HEK293 (cell line): ENCODE measurements at regions not wholly inside any gene's neighbourhood (a gene's known extent, or its start where the extent isn't known, plus 50 kb on each side); places are given as distances from the start of the nearest gene placed in this dataset.

Experiments
- CTCF ChIA-PET: fragments of 350-600 bp; formaldehyde crosslinking; extraction: SDS; loops from one replicate; lab custom pipeline; 2021; ENCODE audit warnings: antibody characterized with exemption; lab: Yijun Ruan, JAX
- POLR2A ChIA-PET: fragments of 300-600 bp; formaldehyde crosslinking; extraction: SDS; loops from one replicate; lab custom pipeline; 2020; ENCODE audit warnings: antibody characterized with exemption, inconsistent platforms; lab: Yijun Ruan, JAX
- H3K27ac ChIP-seq: fragments of 200-500 bp; sonication (Bioruptor generic); 2 replicates; pipeline ENCODE4 v1.5.1; 2014; ENCODE audit warnings: low read depth, low read length, control low read depth, inconsistent platforms; ENCODE audit errors: extremely low read depth
- H3K36me3 ChIP-seq, 2 experiments: fragments of 200-500 bp in 1 of 2; sonication (Bioruptor generic) in 1 of 2; 1 replicate in 1 of 2; 2 replicates in 1 of 2; pipeline ENCODE4 v1.5.1; 2014 to 2017; ENCODE audit warnings: inconsistent platforms in 2 of 2, low read length in 2 of 2; ENCODE audit not compliant: control insufficient read depth in 2 of 2, insufficient read depth in 1 of 2
- H3K4me1 ChIP-seq: fragments of 200-500 bp; sonication (Bioruptor generic); 2 replicates; pipeline ENCODE4 v1.5.1; 2014; ENCODE audit warnings: mild to moderate bottlenecking, low read length, inconsistent platforms; ENCODE audit not compliant: control insufficient read depth, insufficient read depth
- H3K4me3 ChIP-seq: 2 replicates; pipeline ENCODE4 v1.5.1; 2011; ENCODE audit warnings: low read depth, mild to moderate bottlenecking, control low read depth, low read length, moderate library complexity
- H3K9me3 ChIP-seq: fragments of 200-500 bp; sonication (Bioruptor generic); 2 replicates; pipeline ENCODE4 v1.5.1; 2014; ENCODE audit warnings: low read depth, low read length, inconsistent platforms; ENCODE audit not compliant: control insufficient read depth, insufficient read depth
- KLF10 ChIP-seq: fragments of 450-650 bp; IDR thresholded peaks from 2 replicates; pipeline ENCODE4 v1.5.1; 2018; ENCODE audit warnings: missing biosample characterization, mild to moderate bottlenecking, missing genetic modification characterization
- KLF16 ChIP-seq: fragments of 450-650 bp; formaldehyde crosslinking; IDR thresholded peaks from 2 replicates; pipeline ENCODE4 v1.5.1; 2017; ENCODE audit warnings: missing biosample characterization, missing genetic modification characterization
- OSR2 ChIP-seq: fragments of 450-650 bp; formaldehyde crosslinking; IDR thresholded peaks from 2 replicates; pipeline ENCODE4 v1.5.1; 2016; ENCODE audit warnings: missing biosample characterization, missing genetic modification characterization
- YY1 ChIP-seq: fragments of 450-650 bp; formaldehyde crosslinking; IDR thresholded peaks from 2 replicates; pipeline ENCODE4 v1.5.1; 2018; ENCODE audit warnings: missing biosample characterization, missing genetic modification characterization
- ZBTB20 ChIP-seq: fragments of 450-650 bp; formaldehyde crosslinking; IDR thresholded peaks from 2 replicates; pipeline ENCODE4 v1.5.1; 2016; ENCODE audit warnings: missing biosample characterization, missing genetic modification characterization
- ZBTB48 ChIP-seq: fragments of 450-650 bp; formaldehyde crosslinking; IDR thresholded peaks from 2 replicates; pipeline ENCODE4 v1.5.1; 2016; ENCODE audit warnings: missing biosample characterization, missing genetic modification characterization
- ZFP37 ChIP-seq: fragments of 450-650 bp; formaldehyde crosslinking; IDR thresholded peaks from 2 replicates; pipeline ENCODE4 v1.5.1; 2016; ENCODE audit warnings: missing biosample characterization, missing genetic modification characterization
- ZNF155 ChIP-seq: fragments of 450-650 bp; formaldehyde crosslinking; IDR thresholded peaks from 2 replicates; pipeline ENCODE4 v1.5.1; 2016; ENCODE audit warnings: missing biosample characterization, missing genetic modification characterization
- ZNF266 ChIP-seq: fragments of 450-650 bp; formaldehyde crosslinking; IDR thresholded peaks from 2 replicates; pipeline ENCODE4 v1.5.1; 2016; ENCODE audit warnings: missing biosample characterization, missing genetic modification characterization, low read depth
- ZNF274 ChIP-seq, 2 experiments: fragments of 200-500 bp in 1 of 2; fragments of 450-650 bp in 1 of 2; sonication (Bioruptor generic) in 1 of 2; formaldehyde crosslinking in 1 of 2; IDR thresholded peaks; 2 replicates each; pipeline versions ENCODE4 v1.5.1 to v1.6.1; 2014 to 2016; ENCODE audit warnings: borderline replicate concordance in 1 of 2, inconsistent platforms in 1 of 2, low read length in 1 of 2, missing biosample characterization in 1 of 2, missing genetic modification characterization in 1 of 2
- ZNF350 ChIP-seq: fragments of 450-650 bp; formaldehyde crosslinking; IDR thresholded peaks from 2 replicates; pipeline ENCODE4 v1.5.0; 2017; ENCODE audit warnings: missing biosample characterization, mild to moderate bottlenecking, missing genetic modification characterization
- ZNF473 ChIP-seq: fragments of 450-650 bp; formaldehyde crosslinking; IDR thresholded peaks from 2 replicates; pipeline ENCODE4 v1.5.1; 2017; ENCODE audit warnings: missing biosample characterization, missing genetic modification characterization
- ZNF548 ChIP-seq: fragments of 450-650 bp; formaldehyde crosslinking; IDR thresholded peaks from 2 replicates; pipeline ENCODE4 v1.5.1; 2016; ENCODE audit warnings: missing biosample characterization, missing genetic modification characterization
- ZNF558 ChIP-seq: fragments of 450-650 bp; formaldehyde crosslinking; IDR thresholded peaks from 2 replicates; pipeline ENCODE4 v1.5.1; 2016; ENCODE audit warnings: missing biosample characterization, missing genetic modification characterization
- ZNF610 ChIP-seq: fragments of 450-650 bp; formaldehyde crosslinking; IDR thresholded peaks from 2 replicates; pipeline ENCODE4 v1.5.1; 2016; ENCODE audit warnings: missing biosample characterization, missing genetic modification characterization, borderline replicate concordance
- ZNF830 ChIP-seq: fragments of 450-650 bp; IDR thresholded peaks from 2 replicates; pipeline ENCODE4 v1.5.0; 2018; ENCODE audit warnings: missing biosample characterization, missing genetic modification characterization, low read depth, mild to moderate bottlenecking, moderate library complexity
- TF ChIP-seq, protein P1 (sequence below): fragments of 450-650 bp; formaldehyde crosslinking; IDR thresholded peaks from 2 replicates; pipeline ENCODE4 v1.5.1; 2016; ENCODE audit warnings: missing biosample characterization, missing genetic modification characterization
- TF ChIP-seq, protein P2 (sequence below): fragments of 450-650 bp; formaldehyde crosslinking; conservative IDR thresholded peaks from 2 replicates; pipeline ENCODE4 v1.5.1; 2016; ENCODE audit warnings: low read depth, missing biosample characterization, missing genetic modification characterization
- TF ChIP-seq, protein P3 (sequence below): fragments of 450-650 bp; formaldehyde crosslinking; IDR thresholded peaks from 2 replicates; pipeline ENCODE4 v1.5.1; 2016; ENCODE audit warnings: missing biosample characterization, missing genetic modification characterization, borderline replicate concordance
- TF ChIP-seq, protein P4 (sequence below): sonication (generic); formaldehyde crosslinking; IDR thresholded peaks from 2 replicates; pipeline ENCODE4 v1.8.1; 2022; ENCODE audit warnings: mild to moderate bottlenecking, moderate library complexity, missing genetic modification reagents

- no peak overlapping the region for H3K27ac ChIP-seq
- H3K36me3 ChIP-seq, result no peaks in the 10 kb centered on the region
- no peaks in the 10 kb centered on the region for H3K4me1 ChIP-seq
- H3K9me3 ChIP-seq, result no peaks in the 10 kb centered on the region
- CTCF ChIA-PET, result interaction anchor here (0.6 kb wide), 1 partner anchor 537 kb away, joined by 3 read pairs; no protein-coding TSS in a partner anchor
- no peak overlapping the region for H3K4me3 ChIP-seq
- TF ChIP-seq, protein P1, sequence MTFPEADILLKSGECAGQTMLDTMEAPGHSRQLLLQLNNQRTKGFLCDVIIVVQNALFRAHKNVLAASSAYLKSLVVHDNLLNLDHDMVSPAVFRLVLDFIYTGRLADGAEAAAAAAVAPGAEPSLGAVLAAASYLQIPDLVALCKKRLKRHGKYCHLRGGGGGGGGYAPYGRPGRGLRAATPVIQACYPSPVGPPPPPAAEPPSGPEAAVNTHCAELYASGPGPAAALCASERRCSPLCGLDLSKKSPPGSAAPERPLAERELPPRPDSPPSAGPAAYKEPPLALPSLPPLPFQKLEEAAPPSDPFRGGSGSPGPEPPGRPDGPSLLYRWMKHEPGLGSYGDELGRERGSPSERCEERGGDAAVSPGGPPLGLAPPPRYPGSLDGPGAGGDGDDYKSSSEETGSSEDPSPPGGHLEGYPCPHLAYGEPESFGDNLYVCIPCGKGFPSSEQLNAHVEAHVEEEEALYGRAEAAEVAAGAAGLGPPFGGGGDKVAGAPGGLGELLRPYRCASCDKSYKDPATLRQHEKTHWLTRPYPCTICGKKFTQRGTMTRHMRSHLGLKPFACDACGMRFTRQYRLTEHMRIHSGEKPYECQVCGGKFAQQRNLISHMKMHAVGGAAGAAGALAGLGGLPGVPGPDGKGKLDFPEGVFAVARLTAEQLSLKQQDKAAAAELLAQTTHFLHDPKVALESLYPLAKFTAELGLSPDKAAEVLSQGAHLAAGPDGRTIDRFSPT (tag by site-specific recombination), result no peak
- TF ChIP-seq ZBTB20 (tag by site-specific recombination), result no peak
- TF ChIP-seq YY1 (tag by site-specific recombination), result no peak
- TF ChIP-seq OSR2 (tag by site-specific recombination), result no peak
- TF ChIP-seq KLF10 (tag by site-specific recombination), result no peak
- no peak for TF ChIP-seq ZNF266 (tag by site-specific recombination)
- no peak for TF ChIP-seq ZNF155 (tag by site-specific recombination)
- POLR2A ChIA-PET, result no interaction called here
Measured at GRCh38 chr6:140480852-140481251, 1106.4 kb upstream of the CITED2 start.

GRCh38 chr6:140478631-140479030 is 1104.2 kb upstream of the CITED2 start:
- no peaks in the 10 kb centered on the region for H3K9me3 ChIP-seq
- TF ChIP-seq, protein P2, sequence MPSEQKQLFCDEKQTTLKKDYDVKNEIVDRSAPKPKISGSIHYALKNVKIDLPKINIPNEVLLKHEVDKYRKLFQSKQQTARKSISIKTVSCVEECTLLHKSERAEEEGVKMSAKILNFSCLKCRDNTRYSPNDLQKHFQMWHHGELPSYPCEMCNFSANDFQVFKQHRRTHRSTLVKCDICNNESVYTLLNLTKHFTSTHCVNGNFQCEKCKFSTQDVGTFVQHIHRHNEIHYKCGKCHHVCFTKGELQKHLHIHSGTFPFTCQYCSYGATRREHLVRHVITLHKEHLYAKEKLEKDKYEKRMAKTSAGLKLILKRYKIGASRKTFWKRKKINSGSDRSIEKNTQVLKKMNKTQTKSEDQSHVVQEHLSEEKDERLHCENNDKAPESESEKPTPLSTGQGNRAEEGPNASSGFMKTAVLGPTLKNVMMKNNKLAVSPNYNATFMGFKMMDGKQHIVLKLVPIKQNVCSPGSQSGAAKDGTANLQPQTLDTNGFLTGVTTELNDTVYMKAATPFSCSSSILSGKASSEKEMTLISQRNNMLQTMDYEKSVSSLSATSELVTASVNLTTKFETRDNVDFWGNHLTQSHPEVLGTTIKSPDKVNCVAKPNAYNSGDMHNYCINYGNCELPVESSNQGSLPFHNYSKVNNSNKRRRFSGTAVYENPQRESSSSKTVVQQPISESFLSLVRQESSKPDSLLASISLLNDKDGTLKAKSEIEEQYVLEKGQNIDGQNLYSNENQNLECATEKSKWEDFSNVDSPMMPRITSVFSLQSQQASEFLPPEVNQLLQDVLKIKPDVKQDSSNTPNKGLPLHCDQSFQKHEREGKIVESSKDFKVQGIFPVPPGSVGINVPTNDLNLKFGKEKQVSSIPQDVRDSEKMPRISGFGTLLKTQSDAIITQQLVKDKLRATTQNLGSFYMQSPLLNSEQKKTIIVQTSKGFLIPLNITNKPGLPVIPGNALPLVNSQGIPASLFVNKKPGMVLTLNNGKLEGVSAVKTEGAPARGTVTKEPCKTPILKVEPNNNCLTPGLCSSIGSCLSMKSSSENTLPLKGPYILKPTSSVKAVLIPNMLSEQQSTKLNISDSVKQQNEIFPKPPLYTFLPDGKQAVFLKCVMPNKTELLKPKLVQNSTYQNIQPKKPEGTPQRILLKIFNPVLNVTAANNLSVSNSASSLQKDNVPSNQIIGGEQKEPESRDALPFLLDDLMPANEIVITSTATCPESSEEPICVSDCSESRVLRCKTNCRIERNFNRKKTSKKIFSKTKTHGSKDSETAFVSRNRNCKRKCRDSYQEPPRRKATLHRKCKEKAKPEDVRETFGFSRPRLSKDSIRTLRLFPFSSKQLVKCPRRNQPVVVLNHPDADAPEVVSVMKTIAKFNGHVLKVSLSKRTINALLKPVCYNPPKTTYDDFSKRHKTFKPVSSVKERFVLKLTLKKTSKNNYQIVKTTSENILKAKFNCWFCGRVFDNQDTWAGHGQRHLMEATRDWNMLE (tag by site-specific recombination), result no peak
- TF ChIP-seq ZNF548, result 0 out of 2 replicates have a peak, but pooled peaks have one; percentile 16
- TF ChIP-seq, all 188 proteins: peak for 1
- Histone ChIP-seq H3K4me1 (no peaks in the 10 kb centered on the region), H3K27ac (no peak overlapping the region), H3K36me3 (no peaks in the 10 kb centered on the region), H3K4me3 (no peak overlapping the region)
- ChIA-PET POLR2A (no interaction called here), CTCF (interaction anchor here (0.6 kb wide), 1 partner anchor 508 kb away, joined by 3 read pairs; no protein-coding TSS in a partner anchor)

DNA sequence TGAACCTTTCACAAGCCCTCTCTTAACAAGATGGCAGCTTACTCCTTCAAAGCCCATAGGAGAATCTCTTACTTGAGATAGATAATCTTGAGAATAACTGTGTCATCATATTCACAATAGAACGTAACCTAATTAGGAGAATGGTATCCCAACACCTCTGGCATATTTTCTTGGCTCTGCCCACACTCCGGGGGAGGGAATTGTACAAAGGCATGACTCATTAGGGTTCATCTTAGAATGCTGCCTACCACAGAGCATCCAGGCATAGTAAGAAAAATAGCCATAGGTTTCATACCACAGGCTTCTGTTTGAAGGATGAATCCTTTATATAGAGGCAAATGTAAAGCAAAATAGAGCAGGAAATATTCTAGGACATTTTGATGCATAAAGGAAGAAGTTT is 1100.6 kb upstream of the CITED2 start:
- no peaks in the 10 kb centered on the region for H3K36me3 ChIP-seq
- H3K4me3 ChIP-seq, result no peak overlapping the region
- H3K4me1 ChIP-seq, result no peaks in the 10 kb centered on the region
- ChIA-PET POLR2A (no interaction called here), CTCF (interaction anchor here (0.5 kb wide), 1 partner anchor 512 kb away, joined by 3 read pairs; no protein-coding TSS in a partner anchor)
- H3K27ac ChIP-seq, result no peak overlapping the region
- H3K9me3 ChIP-seq, result no peaks in the 10 kb centered on the region
- TF ChIP-seq ZNF274 (IDR thresholded peaks at IDR 0.05; ENCODE audit: low read length), result no peak
- no peak for TF ChIP-seq ZNF274 (tag by site-specific recombination; IDR thresholded peaks at IDR 0.05; ENCODE audit: borderline replicate concordance)
- no peak for TF ChIP-seq ZNF558 (tag by site-specific recombination)
- TF ChIP-seq KLF16 (tag by site-specific recombination), result no peak
- TF ChIP-seq, protein P3, sequence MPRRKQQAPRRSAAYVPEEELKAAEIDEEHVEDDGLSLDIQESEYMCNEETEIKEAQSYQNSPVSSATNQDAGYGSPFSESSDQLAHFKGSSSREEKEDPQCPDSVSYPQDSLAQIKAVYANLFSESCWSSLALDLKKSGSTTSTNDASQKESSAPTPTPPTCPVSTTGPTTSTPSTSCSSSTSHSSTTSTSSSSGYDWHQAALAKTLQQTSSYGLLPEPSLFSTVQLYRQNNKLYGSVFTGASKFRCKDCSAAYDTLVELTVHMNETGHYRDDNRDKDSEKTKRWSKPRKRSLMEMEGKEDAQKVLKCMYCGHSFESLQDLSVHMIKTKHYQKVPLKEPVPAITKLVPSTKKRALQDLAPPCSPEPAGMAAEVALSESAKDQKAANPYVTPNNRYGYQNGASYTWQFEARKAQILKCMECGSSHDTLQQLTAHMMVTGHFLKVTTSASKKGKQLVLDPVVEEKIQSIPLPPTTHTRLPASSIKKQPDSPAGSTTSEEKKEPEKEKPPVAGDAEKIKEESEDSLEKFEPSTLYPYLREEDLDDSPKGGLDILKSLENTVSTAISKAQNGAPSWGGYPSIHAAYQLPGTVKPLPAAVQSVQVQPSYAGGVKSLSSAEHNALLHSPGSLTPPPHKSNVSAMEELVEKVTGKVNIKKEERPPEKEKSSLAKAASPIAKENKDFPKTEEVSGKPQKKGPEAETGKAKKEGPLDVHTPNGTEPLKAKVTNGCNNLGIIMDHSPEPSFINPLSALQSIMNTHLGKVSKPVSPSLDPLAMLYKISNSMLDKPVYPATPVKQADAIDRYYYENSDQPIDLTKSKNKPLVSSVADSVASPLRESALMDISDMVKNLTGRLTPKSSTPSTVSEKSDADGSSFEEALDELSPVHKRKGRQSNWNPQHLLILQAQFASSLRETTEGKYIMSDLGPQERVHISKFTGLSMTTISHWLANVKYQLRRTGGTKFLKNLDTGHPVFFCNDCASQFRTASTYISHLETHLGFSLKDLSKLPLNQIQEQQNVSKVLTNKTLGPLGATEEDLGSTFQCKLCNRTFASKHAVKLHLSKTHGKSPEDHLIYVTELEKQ (tag by site-specific recombination), result no peak
- no peak for TF ChIP-seq ZBTB48 (tag by site-specific recombination)
- TF ChIP-seq ZNF350 (tag by site-specific recombination), result no peak
- no peak for TF ChIP-seq ZNF610 (tag by site-specific recombination)
- TF ChIP-seq, protein P4, sequence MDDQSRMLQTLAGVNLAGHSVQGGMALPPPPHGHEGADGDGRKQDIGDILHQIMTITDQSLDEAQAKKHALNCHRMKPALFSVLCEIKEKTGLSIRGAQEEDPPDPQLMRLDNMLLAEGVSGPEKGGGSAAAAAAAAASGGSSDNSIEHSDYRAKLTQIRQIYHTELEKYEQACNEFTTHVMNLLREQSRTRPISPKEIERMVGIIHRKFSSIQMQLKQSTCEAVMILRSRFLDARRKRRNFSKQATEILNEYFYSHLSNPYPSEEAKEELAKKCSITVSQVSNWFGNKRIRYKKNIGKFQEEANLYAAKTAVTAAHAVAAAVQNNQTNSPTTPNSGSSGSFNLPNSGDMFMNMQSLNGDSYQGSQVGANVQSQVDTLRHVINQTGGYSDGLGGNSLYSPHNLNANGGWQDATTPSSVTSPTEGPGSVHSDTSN (CRISPR knock-in tag), result no peak
- no peak for TF ChIP-seq ZNF473 (tag by site-specific recombination)
- TF ChIP-seq ZNF830 (tag by site-specific recombination), result no peak
- TF ChIP-seq ZFP37, result no peak
